GM12875 (cell line): ENCODE measurements at regions not wholly inside any gene's neighbourhood (a gene's known extent, or its start where the extent isn't known, plus 50 kb on each side); places are given as distances from the start of the nearest gene placed in this dataset.

ENCODE experiments used
- H3K4me3 ChIP-seq: one replicate; pipeline ENCODE4 v1.5.1; 2011; ENCODE audit warnings: low read depth, low read length, control low read depth
- TF ChIP-seq, protein P1 (sequence below): IDR thresholded peaks from 2 replicates; pipeline ENCODE4 v1.5.1; 2011; ENCODE audit warnings: low read depth, mild to moderate bottlenecking, control low read depth, inconsistent platforms, low read length, moderate library complexity, borderline replicate concordance; ENCODE audit not compliant: insufficient read depth

DNA sequence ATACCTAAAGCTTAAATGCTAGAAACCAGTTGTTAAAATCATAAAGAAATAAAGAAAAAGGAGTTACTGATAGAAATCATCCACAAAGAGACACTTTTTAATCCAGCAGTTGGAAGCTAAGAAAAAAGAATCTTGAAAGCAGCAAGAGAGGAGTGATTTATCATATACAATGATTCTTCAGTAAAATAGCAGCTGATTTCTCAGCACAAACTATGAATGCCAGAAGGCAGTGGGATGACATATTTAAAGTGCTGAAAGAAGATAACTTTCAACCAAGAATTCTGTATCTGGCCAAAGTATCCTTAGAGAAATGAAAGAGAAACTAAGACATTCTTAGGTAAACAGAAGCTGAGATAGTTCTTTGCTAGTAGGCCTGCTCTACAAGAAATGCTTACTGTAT, 366.0 kb downstream of the HTR1A start:
- no peak overlapping the region for H3K4me3 ChIP-seq
- TF ChIP-seq, protein P1, sequence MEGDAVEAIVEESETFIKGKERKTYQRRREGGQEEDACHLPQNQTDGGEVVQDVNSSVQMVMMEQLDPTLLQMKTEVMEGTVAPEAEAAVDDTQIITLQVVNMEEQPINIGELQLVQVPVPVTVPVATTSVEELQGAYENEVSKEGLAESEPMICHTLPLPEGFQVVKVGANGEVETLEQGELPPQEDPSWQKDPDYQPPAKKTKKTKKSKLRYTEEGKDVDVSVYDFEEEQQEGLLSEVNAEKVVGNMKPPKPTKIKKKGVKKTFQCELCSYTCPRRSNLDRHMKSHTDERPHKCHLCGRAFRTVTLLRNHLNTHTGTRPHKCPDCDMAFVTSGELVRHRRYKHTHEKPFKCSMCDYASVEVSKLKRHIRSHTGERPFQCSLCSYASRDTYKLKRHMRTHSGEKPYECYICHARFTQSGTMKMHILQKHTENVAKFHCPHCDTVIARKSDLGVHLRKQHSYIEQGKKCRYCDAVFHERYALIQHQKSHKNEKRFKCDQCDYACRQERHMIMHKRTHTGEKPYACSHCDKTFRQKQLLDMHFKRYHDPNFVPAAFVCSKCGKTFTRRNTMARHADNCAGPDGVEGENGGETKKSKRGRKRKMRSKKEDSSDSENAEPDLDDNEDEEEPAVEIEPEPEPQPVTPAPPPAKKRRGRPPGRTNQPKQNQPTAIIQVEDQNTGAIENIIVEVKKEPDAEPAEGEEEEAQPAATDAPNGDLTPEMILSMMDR, result no peak

DNA sequence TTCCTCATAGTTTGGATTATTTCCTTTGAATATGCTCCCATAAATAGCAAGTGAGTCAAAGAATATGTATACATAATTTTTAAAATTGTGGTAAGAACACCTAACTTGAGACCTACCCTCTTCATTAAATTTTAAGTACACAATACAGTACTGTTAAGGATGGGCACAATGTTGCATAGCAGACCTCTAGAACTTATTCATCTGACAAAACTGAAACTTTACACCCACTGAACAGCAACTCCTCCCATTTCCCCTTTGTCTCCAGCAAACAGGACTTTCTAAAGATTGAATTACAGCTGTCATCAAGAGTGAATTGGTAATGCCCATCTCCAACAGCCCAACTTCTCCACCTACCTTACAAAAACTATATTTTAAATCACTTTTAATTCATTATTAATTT, 388.9 kb downstream of the HTR1A start:
- TF ChIP-seq, protein P1, result no peak
- H3K4me3 ChIP-seq, result no peak overlapping the region

DNA sequence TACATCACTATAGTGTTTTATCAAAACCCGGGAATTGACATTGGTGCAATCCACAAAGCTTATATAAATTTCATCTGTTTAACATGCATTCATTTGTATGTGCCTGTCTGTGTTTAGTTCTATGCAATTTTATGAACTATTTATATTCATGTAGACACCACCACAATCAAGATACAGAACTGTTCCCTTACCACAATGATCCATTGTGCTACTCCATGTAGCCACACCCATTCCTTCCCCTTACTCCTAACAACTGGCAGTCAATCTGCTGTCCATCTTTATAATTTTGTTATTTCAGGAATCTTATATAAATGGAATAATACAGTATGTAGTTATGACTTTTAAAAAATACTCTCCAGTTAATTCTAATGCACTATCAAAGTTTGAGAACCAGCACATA, 389.5 kb downstream of the HTR1A start:
- TF ChIP-seq, protein P1, result no peak

DNA sequence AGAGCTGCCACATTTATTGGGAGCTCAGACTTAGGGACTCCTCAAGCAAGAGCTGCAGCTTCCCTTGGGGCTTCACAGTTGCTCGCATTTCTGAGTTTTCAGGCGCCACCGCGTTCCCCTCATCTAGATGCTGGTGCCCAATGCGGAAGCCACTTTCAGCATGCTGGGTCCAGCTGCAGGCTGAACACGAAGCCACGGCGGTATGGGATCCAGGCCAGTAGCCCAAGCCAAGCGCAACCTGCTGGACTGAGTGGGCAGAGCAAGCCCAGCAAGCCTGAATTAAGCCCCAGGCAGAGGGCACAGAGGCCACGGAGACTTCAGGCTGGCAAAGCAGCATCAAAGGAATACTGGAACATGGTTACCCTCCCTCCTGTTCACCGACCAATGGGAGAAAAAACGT, 391.5 kb downstream of the HTR1A start:
- TF ChIP-seq, protein P1, result no peak
- H3K4me3 ChIP-seq, result no peak overlapping the region

More for the DNA sequence above, 389.5 kb downstream of the HTR1A start:
- no peak overlapping the region for H3K4me3 ChIP-seq

DNA sequence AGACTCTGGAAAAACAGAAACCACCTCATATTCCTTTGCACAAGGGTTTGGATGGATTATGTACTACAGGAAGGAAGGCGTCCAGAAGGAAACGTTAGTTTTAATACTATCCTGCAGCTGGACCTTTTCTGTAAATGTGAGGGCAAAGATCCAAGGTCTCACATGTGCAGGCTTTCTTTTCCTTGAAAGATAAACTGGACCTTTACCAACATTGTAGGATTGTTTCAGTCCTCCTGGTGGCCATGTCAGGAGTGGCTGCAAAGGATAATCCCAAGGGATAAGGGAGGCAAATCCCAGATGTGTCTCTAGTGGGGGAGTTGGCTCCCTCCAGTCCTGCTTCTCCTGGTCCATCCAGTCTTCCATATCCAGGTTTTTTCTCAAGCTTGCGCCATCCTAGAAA, 397.5 kb downstream of the HTR1A start:
- H3K4me3 ChIP-seq, result no peak overlapping the region
- TF ChIP-seq, protein P1, result no peak

DNA sequence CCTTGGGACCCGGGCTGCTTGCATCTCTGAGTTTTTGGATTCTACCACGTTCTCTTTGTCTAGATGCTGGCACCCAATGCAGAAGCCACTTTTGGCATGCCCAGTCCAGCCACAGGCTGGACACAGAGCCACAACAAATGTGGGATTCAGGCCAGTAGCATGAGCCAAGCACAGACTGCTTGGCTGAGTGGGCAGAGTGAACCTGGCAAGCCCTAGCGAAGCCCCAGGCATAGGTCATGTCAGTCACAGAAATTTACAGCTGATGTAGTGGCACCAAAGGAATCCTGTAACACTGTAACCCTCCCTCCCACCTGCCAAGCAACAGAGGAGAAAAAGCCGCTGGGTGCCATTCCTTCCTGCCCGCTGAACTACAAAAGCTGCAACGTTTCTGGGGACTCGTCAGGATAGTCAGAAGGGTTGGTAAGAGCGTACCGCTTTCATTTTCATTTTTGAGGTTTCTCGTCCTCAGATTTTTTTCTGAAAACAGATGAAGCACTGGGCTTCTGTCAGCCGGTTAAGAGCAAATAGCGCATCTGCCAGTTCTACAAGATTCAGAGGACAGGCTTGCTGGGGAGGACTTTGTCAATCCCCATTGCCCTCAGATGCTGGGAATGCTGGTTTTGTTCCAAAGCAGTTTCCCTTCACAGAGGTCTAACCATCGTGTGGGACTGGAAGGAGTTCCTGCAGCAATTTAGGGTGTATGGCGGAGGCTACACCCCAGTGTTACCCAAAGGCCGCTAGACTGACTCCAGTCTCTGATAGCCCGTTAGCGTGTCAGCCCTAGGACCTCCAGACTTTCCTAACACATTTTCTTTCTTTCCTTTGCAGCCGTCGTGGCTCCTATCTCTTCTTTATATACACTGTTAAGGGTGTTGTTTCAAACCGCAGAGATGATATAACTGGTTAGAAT, 399.0 kb downstream of the HTR1A start:
- TF ChIP-seq, protein P1, result no peak
- H3K4me3 ChIP-seq, result no peak overlapping the region

DNA sequence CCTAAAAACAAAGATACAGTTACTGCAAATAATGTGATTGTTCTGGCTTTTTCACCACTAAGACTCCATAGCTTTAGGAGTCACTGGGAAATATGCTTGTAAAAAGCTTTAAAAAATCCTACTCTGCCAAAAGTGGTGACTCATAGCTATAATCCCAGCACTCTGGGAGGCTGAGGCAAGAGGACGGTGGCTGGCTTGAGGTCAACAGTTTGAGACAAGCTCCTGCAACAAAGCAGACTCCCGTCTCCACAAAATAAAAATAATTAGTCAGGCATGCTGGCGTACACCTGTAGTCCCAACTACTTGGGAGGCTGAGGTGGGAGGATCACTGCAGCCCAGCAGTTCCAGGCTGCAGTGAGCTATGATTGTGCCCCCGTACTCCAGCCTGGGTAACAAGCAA, 406.4 kb downstream of the HTR1A start:
- TF ChIP-seq, protein P1, result no peak
- no peak overlapping the region for H3K4me3 ChIP-seq
